Amygdala (tissue), 56 donors: ENCODE measurements at regions not wholly inside any gene's neighbourhood (a gene's known extent, or its start where the extent isn't known, plus 50 kb on each side); places are given as distances from the start of the nearest gene placed in this dataset.

Experiments used
- DNase-seq, 56 donors: peaks; one replicate each; lab custom pipeline; 2025; lab: John Stamatoyannopoulos, UW

DNA sequence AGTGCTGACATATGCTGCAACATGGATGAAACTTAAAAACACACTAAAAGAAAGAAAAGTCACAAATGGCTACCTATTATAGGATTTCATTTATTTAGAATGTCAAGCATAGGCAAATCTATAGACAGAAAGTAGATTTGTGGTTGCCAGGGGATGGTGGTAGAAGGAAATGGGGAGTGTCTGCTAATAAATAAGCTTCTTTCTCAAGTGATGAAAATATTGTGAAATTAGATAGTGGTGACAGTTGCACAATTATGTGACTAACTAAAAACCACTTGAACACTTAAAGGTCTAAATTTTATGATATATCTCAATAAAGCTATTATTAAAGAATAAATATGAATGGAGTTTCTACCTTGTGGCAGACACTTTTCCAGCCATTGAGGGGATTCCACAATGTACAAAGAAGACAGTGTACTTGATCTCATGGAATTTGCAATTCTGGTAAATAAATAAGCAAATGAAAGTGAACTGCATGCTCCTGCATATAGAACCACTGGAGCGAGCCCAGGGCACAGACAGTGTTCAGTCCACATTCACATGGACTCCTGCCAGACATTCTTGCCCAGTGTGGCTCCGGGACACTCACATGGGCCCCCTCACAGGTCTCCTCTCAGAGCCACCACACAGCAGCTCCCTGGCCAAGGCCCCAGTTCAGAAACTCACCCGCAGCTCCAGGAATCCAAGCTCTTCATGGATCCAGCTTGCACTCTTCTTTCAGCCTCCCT, 107.1 kb upstream of the ARID2 start:
- DNase-seq, result no peak

DNA sequence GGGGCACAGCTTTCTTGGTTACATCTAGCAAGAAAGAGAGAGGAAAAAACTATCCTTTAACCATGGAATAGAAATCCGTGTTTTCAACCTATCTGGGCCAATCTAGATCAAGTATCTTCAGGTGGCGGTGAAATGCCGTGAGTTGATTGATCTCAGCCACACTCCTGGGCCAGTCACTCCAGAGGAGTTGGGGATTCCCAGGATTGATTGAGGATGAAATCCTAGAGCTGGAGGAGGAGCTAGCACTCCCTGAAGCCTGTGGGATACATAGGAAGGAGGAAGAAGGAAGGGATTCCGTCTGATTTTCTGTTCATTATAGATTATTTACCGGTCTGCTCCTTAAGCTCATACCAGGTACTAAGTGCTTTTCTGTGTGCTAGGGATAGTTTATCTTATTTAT, 106.3 kb upstream of the ARID2 start:
- no peak for DNase-seq

DNA sequence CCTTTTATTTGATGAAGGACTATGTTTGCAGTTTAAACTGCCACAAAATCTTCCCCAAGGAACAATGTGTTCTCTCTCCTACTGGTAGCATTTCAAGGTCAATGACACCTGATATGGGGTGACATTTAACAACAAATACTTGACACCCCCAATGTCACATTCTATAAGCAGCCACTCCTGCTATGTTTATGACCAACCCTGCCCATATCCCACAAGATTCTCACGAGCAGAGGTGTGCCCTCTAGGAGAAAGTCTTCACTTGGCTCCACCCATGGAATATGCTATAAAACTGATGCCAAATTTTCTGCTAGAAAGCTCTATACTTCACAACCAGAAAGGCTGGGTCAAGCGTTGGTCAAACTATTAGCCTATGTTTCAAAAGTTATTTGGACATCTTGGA, 105.6 kb upstream of the ARID2 start:
- no peak for DNase-seq

DNA sequence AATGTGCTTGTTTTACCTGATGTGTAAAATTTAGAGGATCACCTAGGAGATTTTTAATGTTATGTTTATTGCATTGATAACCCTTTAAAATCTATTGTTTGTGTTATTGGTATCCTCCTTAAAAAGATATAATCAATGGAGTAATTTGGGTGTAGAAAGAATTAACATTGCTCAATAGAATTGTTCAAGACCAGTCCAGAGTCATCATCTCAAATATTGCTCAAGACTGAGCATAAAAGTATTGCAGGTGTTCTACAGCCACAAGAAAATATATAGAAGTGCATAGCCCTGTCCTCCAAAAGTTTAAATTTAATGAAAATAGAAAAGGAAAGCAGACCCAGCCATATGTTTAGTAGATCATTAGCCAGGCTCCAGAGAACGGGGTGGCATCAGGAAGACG, 102.5 kb upstream of the ARID2 start:
- DNase-seq, result no peak

DNA sequence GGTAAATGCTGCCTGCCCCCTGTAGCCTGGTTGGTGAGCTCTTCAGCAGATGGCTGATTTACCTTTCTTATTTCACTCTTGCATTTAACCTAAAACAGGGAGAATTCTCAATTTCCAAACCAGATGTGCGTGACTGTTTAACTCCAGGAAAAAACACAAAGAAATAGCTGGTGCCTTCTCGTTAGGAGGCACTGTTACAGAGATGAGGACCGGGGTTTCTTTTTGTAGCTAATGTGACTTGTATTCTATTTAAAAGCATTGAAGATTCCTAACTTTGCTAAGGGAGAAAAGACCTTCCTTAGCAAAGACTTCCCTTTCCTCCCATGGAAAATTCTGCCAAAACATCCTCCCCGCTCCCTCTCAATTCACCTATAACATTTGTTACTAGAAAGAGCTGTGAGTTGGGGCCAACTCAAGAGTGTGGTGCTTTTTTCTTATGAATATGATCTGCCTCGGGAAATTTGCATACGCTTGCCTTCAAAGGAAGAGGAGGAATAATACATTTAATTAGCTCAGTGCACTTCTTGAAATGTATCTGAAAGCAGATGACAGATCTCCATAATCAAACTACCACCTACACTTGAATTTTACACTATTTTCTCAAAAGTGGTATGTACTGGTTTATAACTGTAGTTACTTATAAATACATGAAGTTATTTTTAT, 102.0 kb upstream of the ARID2 start:
- DNase-seq, result no peak

DNA sequence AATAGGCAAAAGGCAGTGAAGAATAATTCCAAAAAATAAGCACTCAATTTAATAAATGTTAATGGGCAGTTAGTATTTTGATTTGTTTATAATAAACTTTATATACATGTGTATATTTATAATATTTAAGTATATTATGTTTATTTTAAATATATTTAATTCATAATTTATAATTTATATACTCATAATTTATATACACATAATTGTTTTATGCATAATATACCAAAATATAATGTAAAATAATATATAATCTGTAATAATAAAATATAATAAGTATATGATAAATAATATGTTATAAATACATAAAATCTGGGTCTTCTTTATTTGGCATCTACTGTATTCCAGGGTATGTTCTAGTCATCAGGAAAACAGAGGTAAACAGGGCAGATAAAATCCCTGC, 100.2 kb upstream of the ARID2 start:
- DNase-seq, result no peak

DNA sequence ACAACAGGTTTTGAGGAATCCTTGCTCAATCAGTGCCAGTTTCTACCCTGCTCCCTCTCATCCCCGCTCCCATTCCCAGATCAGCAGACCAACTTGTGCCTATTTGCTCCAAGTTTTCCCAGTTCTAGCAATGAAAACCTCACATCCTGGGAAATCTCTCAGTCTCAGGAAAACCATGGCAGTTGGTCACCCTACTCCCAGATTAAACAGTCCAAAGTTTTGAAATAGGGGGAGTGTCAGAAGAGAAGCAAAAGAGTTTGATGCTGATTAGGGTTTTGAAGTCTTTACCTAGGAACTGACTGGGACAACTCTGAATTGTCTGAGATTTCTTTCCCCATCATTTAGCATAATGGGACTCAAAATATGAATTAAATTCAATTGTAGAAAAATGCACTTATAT, 95.8 kb upstream of the ARID2 start:
- DNase-seq, result no peak

DNA sequence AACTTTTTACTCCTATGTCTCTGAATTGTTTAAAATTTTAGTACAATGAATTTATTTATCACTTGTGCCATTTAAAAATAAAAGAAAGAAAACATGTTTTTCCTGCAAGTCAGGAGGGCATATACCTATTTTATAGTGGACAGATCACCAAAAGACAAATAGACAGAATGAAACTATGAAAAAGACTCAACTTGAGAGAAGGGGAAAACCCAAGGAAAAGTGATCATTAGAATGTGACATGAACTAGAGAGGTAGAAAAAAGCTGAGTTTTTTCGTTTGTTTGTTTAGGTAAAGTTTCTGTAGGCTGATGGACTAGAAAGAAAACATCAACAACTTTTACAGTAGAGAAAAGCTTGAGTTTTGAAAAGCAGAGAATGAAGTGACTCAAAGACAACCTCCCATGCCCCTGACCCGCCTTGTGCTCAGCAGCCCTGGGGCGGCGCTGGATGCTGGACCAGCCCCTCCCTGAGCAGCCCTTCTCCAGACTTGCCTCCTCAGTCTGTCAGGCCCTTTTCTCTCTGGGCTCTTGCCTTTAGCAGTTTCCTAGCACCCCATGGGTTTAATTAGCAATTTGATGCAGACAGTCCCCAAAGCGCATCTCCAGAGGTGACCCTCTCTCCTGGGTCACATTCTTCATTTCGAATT, 95.1 kb upstream of the ARID2 start:
- DNase-seq, result no peak

DNA sequence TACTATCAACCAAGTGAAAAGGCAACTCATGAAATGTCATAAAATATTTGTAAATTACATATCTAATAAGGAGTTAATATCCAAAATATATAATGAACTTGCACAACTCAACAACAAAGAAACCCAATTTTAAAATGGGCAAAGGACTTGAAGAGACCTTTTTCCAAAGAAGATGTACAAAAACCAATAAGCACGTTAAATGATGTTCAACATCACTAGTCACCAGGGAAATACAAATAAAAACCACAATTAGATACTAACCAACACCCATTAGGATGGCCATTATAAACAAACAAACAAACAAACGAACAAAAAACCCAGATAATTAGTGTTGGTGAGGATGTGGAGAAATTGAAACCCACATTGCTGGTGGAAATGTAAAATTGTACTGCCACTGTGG, 92.3 kb upstream of the ARID2 start:
- no peak for DNase-seq

DNA sequence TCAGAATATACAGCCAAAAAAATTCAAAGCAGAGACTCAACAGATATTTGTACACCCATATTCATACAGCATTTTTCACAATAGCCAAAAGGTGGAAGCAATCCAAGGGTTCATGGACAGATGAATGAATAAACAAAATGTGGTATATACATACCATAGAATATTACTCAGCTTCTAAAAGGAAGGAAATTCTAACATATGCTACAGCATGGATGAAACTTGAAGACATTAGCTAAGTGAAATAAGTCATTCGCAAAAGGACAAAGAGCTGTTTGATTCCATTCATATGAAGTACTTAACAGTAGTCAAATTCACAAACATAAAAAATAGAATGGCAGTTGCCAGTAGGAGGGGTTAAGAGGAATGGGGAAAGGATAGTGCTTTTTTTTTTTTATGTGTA, 91.8 kb upstream of the ARID2 start:
- no peak for DNase-seq

DNA sequence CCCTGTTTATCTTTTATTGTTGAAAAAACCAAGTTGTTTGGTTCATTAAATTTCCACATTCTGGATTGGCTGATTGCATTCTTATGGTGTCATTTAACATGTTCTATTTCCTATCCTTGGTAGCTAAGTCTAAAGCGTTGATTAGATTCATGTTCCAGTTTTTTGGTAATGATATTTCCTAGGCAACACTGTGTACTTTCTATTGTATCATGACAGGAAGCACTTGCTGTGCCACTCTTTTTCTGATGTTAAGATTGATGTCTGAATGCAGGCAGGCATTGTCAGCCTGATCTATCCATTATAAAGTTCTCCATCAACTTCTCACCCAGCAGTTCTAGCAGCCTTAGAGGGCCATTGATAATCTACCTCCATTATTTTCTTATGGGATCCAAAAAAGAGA, 91.1 kb upstream of the ARID2 start:
- DNase-seq, result no peak

DNA sequence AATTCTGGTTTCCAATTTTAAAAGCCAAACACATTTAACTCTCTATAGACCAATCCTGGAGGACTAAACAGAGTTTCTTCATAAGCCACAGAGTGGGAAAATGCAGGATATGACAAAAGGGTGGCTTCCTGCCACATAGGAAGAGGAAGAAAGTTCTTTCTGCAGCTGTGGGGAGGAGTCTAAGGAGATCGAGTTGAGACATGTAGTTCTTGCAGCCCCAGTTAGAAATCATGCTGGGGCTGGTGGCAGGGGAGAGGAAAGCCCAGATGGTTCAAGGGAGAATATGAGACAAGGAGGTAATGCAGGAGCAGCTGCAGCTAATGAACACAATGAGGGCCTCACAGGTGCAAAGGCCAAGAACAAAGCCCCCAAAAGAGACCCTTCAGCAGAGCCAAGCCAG, 85.0 kb upstream of the ARID2 start:
- no peak for DNase-seq

DNA sequence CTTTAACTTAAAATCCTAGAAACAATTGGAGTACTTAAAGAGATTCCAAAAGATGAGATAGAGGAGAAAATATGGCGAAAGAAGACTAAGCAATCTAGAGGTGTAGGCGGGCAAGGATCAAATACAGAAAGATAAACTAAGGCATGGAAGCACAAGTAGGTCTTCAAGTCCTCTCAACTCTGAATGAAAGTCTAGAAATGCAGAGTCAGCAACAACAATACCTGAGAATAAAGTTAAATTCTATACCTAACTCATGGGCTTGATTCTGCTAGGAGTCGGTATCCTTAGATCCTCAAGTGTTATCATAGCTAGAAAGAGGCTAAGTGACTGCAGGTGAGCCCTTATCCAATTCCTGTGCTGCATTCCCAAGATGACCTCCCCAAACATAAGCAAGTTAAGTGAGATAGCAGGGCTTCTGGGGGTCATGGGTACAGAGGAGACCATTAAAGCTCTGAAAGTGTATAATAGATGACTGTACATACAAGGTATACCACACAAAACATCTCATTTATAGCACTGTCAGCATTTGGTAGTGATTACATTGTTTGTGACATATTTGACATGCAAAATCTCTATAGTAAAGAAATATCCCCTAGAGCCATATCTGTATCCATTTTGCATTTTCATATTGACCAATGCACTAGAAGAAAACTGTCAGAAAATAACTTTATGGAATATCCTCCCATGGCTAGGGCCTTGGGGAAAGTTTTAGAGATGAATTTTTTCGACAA, 82.5 kb upstream of the ARID2 start:
- DNase-seq, result no peak

DNA sequence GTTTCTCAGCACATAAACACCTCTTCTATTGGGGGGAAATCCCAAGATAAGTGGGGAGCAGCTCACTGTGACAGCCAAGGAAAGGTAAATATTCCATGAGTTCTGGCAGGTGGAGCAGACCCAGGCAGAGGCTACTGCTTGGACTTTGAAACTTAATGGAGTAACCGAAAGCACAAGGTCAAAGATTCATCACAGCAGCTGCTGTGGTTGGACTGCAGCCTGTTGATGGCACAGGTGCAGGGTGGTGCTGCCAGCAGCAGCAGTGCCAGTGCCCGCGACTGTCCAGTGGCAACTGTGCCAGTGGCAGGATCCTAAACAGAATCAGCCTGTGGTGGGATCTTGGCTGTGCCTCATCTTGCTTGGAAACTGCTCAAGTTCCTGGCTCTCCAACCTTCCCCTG, 81.4 kb upstream of the ARID2 start:
- DNase-seq, result peak in 11 of 56 donors; percentile 0 to 31 (median 12)

DNA sequence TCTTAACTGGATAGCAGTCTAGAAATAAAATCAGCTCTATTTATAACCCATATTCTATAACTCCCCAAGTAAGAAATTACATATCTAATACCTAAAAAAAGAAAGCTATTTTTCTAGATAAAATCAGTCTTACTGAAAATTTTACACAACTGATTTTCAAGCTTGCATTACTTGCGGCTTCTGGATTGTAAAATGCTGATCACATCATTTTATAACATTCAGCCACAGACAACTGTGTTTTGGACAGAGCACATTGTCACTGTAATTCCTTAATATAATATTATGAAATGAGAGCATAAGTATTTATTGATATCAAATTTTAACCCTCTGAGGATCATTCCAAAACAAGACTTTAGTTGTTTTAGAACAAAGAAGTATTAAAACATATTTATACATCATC, 78.5 kb upstream of the ARID2 start:
- DNase-seq, result no peak

DNA sequence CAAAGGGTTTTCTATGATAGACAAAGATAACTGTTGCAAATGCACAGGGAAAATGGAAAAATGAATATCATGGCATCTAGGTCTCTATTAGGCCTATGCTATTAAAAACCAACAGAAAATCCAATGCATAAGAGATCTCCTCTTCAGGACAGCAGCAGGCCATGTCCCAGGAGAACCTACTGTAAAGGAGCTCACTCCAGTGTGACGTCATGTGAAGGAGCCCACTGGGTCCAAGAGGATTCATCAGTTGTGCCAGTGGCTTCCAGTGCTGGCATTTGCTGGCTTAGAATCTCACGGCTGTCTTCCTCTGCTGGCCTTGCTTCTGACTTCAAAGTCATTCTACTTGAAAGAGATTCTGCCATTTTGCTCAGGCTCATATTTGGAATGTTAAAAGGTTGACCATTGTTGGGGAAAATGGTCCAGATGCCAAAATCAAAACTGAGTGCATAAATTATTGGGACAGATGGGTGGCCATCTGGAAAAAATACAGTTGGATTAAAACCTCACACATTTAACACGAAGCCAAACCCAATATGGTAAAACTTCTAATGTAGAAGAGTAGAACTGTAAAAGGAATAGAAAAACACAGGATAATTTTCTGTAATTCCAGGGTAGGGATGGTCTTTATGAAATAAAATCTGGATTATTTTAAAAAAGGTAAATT, 75.4 kb upstream of the ARID2 start:
- DNase-seq, result no peak

DNA sequence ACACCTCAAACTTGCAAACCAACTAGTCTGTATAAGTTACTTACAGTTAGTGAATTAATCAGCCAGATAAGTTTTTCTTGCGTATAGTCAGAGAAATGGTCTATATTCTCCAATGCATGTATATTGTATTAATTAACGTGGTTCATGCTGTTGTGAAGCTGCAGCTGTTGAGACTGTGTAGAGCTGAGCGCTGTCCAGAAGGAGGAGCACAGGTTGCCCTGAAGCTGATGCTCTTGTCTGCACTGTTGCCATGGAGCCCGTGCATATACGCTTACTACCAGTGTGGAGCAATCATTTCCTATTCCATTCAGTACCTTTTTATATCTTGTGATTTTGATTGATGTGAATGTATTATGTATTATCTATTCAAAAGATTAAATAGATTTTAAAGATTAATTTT, 74.3 kb upstream of the ARID2 start:
- DNase-seq, result no peak

DNA sequence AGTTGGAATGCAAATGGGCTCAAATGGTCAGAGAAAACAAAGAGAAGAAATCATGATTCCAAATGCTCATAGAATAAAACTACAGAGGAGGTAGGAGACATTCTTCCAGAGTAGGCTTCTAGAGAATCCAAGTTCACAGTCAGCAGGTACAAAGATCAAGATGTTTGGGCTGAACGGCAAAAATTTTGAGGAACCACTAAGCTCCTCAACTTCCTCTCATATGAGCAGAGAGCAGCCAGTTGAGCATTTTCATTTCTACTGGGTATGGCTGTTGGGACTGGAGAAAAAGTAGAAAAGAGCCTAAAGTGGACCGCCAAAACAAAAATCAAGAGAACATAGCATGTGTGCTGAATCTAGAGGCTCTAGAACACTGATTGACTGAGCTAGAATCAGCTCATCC, 73.8 kb upstream of the ARID2 start:
- no peak for DNase-seq

DNA sequence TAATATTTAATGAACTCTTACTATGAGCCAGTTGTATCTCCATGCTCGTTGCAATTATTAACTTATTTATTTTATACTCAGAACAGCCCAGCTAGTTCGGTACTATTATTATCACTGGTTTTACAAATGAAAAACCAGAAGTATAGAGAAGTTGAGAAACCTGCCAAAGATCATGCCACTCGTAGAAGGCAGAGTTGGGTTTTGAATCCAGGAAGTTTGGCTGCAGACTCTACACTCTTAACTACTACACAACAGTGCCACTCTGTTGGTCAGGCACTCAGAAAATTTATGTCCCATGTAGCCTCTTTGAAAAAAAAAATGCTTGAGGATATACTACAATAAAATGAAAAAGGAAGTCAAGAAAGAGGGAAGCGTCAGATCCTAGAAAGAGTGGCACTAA, 71.5 kb upstream of the ARID2 start:
- DNase-seq, result no peak

DNA sequence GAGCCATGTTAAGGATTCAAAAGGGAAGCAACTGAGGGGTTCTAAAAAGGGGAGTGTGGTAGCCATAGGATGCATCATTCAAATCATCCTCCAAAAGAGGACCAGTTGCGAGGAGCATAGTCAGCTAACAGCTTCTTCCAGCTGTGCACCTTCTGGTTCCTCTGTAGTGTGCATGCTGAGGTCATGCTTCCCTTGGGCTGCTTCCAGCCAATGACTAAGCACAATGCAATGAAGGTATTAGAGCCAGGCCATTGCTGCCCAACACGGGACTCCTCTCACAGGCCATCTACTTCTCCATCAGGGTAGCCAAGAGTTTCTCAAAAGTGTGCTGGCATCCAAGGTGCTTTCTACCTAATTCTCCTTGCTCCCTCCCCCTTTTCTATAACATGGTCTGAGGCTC, 69.2 kb upstream of the ARID2 start:
- DNase-seq, result no peak

DNA sequence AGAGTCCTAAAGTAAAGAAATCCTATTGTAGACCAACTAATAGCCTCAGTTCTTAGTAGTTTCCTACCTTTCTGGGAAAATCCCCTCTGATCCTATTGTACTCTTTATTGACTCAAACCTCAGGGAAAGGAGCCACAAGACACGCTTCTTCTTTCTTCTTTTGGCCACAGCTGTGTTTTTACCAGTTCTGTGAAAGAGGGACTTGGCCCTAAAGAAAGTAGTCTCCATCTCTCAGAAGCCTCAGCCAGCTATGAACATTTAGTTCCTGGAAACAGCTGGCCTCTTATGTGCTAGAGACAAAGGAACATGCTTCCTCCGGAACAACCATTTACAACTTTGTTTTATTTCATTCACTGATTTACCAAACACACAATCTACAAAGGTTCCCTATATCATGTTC, 66.1 kb upstream of the ARID2 start:
- no peak for DNase-seq
